OCI-M2 (cell line): ENCODE measurements at regions not wholly inside any gene's neighbourhood (a gene's known extent, or its start where the extent isn't known, plus 50 kb on each side); places are given as distances from the start of the nearest gene placed in this dataset.
"Not testable (repeated sequence)": the region's sequence is repeated elsewhere in the genome, so short reads cannot be mapped to it uniquely, and the experiment has no call there.

Source experiments
- DNase-seq: peaks from one replicate; lab custom pipeline; 2025; ENCODE audit not compliant: unreplicated experiment; lab: John Stamatoyannopoulos, UW

DNA sequence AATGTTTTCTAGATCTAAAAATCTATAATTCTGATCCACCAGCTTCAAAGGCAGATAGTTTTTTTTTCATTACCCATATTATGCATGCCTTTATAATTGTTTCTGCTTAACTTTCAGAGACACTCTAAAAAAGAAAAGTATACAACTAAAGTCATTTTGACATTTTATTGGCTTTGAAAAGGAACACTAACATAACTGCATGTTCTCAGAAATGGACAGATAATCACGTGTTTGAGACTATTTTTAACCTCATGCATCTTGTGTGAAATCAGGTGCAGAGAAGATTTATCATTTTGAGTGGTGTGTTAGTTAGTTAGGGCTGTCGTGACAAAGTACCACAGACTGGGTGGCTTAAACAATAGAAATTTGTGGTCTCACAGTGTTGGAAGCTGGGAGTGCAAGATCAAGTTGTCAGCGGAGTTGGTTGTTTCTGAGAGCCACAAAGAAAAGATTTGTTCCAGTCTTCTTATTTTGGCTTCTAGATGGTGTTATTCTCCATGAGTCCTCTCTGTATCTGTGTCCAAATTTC, 841.4 kb upstream of the LRATD1 start:
- no peak for DNase-seq

DNA sequence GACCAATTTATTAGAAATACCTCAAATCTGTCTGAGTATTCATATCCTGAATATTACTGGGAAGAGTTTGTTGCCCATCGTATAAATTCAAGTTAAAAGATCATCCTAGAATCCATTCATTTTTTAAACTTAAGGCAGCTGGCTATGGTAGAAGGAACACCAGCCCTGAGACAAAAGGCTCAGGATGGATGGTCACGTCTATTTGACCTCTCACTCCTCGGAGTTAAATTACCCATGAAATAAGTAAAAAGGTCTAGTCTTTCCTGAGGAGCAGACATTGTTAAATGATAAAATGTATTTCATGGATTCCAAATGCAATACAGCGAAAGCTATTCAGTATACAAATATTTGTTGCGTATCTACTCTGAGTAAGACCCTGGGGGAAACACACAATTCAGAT, 826.0 kb upstream of the LRATD1 start:
- no peak for DNase-seq

DNA sequence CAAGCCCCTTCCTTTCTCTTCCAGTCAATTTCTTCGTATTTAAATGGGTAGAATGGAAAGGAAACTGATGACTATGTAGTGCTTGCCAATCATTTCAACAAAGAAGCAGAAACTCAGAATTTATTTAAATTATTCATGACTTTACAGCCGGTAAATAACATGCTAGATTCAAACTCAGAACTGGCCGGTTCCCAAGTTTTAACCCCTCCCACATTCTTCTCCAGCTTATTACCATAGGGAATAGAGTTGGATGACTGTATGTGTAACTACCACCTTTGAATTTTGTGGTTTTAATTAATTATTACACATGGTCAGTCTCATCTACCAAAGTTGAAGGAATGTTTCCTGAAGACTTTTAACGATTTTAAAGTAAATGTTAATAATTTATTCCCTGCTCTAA, 819.3 kb upstream of the LRATD1 start:
- no peak for DNase-seq

DNA sequence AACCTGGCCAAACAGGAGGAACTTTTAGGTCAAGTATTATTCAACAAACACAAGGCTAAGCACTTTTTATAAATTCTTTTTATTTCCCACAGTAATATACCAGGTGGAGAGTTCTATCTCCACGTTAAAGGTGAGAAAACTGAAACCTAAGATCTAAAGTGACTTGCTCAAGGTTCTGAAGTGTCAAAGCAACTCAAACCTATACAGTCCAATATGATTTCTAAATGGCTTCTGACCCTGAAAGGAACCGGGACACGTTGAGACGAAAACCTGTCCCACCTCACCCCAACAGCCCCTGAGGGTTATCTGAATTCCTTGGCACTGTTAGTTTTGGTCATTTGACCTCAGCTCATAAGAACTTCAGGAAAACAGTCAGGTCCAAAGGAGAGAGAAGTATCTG, 814.5 kb upstream of the LRATD1 start:
- no peak for DNase-seq

DNA sequence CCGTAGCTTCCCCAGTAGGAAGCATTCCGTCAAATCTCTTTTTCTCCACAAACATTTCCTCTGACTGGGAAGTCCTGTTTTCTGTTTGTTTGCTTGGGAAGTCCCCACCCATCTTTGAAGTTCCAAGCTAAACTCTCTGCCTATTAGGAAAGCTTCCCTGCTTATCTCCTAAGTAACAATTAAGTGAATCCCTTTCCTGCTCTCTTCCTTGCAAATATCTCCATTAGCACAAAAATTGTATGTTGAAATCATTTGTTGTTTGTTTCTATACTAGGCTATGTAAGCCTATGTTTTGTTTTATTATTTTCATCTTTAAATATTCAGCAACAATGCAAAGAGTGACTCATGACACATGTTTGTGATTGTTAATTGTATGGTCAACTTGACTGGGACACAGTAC, 812.6 kb upstream of the LRATD1 start:
- no peak for DNase-seq

DNA sequence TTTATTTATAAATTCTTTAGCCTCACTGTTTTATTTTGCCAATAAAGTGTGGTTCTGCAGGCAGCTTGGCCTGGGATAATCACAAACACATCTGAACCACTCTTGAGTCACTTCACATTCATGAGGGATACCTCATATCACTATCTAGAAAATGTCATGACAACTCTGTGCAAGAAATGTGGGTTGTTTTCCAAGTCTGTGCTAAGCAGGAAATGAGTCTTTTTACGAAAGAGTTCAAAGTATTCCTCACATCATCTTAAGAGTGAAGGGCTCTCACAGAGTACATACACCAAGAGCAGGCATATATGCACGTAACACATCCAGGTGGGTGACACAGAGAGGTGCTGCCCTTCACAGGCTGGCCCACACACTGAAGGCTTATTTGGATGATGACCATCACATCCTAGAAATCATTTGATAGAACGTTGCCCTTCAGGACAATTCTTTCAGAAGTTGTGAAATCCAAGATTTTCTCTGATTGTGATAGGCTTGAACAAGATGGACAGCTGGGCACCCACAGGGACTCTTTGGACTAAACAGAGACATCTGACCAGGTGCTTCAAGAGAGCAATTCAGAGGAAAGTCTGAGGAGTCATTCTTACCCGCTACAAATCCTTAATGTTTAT, 811.1 kb upstream of the LRATD1 start:
- no peak for DNase-seq

DNA sequence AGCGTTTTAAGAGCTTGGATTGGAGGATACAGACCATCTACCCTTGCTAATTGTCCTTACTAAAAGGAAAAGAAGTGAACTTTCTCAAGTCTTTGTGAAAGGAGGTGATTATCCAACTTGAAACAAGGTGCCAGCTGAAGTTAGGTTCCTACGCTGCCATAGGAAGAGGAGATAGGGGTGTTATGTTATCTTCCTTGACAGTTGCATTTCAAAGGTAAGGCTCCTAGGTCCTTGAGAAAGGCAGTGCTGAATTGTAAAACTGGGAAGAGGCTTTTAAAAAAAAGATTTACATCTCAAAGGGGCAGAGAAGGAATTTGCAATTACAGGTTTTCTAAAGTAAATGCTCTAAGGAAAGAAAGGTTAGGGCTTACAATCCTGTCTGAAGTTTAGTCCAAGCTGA, 810.2 kb upstream of the LRATD1 start:
- no peak for DNase-seq

DNA sequence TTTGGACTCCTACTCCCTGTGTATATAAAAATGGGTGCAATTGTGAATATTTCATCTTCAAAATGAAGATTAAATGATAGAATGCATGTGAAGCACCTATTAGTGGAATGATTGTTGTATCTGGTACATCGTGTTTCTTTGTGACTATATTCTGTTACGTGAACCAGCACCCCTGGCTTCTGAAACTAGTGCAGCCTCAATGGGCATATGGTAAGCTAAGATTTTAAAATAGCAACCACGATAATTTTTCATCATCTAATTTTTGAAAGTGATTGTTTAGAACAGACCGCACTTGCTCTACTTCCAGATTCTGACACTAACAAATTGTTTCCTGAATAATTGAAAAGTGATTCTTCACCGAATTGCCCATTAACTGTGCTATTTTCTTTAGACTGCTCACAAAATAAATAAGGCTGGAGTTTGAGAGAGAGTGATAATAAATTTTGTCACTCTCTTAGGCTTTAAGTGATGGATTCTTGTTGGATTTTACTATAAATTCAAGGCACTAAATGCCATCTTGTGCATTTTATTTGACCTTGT, 806.1 kb upstream of the LRATD1 start:
- no peak for DNase-seq

DNA sequence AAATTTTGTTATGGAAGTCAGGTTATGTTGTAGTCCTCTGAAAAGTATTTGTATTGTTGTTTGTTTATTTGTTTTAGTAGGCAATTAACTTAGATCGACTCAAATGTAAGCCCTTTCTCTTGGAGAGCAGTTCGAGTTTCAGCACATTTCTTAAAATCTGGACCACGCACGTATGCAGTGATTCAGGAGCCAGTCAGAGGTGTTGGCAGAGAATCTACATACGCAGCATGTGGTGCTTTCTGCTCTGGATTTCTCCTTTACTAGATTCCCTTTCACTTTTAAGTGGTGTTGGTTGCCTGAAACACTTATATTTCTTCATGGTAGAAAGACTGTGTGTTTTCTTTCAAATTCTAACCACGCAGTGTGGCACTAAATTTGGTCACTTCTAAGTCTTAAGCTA, 773.9 kb upstream of the LRATD1 start:
- no peak for DNase-seq

DNA sequence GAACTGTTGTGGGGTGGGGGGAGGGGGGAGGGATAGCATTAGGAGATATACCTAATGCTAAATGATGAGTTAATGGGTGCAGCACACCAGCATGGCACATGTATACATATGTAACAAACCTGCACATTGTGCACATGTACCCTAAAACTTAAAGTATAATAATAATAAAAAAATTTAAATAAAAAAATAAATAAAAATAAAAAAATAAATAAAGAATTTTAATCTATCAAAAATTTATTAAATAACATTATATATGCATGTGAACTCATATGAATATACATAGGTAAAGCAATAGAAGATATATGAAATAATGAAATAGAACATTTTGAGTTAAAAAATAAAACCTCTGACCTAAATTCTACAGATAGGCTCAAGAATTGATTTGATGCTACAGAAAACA, 764.2 kb upstream of the LRATD1 start:
- DNase-seq, result not testable (repeated sequence)

DNA sequence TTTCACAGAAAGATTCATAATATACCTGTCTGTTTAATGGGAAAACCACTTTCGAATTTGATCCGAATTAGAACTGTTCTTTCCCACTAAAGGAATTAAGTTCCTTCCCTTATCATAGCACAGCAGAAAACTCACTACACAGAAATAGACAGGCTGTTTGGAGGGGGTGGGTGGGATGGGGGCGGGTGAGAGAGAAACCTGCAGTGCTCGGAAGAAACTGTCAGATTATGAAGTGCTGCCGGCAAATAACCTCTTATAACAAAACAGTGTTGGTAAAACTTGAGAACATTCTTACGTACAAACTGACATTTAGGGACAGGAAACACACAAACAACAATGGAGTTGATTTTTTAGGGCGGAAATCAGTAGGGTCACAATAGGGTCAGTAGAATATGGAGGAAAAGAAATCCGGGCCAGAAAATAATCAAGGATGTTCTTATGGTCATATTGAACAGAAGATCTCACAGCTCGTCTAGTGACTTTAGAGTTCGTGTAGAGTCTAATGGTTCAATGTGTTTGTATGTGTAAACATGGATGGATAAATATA, 756.0 kb upstream of the LRATD1 start:
- DNase-seq, result no peak

DNA sequence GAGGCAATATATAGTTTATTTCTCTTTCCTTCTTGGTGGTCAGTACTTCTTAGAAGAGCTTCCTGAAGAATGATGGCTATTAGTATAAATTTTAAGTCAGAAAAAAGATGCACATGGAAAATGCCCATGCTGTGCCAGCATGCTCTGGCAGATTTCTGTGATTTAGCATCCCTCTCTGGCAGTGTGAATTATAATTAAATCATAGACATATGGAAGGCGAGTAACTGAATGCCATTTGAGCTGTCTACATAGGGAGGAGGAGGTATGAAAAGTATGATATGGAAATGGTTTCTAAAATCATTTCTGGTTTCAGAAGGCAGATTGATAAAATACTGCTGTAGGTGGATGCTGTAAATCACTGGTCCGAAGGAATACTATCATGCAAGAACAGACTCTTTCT, 754.9 kb upstream of the LRATD1 start:
- no peak for DNase-seq

DNA sequence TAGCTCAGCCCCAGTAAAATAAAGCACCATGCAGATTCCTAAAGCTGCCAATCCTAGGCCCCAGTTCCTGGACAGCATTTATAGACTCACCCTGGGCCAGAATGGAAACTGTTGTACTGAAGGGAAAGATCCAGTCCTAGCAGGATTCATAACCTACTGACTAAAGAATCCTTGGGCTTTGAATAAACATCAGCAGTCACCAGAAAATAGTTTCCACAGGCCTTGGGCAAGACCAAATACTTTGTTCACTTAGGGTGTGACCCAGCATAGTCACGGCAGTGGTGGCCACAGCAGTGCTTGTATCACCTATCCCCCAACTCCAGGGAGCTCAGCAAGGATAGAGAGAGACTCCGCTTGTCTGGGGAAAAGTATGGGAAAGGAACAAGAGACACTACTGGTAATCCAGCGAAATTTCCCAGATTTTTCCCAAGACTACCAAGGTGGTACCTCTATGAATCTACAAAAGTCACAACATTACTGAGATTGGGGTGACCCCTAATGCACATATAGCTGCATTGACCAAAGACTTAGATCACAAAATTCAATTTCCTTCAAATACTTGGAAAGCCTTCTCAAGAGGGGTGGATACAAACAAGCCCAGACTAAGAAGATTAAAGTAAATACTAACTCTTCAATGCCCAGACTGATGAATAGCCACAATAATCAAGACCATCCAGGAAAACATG, 748.1 kb upstream of the LRATD1 start:
- DNase-seq, result no peak

DNA sequence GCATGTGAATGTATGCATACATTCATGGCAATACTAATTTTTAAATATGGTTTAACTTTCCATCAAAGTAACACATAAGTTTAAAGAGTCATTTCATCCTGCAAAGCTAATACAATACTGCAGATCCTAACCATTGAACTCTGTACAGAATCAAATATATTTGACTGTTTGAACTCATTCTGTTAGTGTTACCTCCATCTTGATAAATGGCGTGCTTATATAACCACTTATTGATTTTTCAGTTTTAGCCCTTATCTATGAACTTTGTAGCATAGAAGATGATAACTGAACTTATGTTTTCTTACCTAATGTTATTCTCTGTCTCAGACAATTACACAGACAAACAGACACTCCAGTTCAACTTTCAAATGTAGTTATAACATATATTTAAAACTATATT, 731.0 kb upstream of the LRATD1 start:
- no peak for DNase-seq

DNA sequence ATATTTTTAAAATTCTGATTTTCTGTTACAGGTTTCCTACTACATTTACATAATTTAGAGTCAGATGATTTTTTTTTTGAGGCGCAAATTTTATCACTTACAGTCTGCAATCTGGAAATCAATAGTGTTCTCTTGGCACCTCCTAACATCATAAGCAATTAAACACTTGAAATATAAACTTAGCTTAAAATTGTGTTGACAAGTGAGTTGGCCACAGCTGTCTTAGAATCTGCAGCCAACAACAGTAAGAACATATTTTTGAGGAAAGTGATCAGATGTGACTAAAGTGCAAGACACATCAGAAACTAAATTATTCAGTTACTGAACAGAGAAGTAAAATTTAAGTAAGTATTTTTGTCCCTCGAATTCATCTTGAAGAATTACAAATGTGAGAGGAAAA, 726.7 kb upstream of the LRATD1 start:
- no peak for DNase-seq

DNA sequence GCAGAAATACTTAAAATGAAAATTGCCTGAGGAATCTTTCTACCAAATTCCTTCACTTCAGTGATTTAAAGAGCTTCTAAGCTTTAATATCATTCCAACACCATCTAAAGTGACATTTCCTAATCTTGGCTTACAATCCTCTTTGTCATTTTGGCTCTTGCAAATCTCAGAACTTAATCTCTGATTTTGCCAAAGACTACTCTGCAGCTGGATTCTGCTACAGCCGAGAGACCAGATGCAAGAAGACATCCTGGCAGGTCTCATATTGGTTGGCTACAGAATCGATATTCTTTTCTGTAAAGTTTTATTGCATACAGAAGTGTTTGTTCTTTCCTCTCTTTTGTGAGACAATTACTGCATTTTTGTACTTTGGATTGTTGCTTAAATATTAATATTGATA, 716.5 kb upstream of the LRATD1 start:
- DNase-seq, result no peak

DNA sequence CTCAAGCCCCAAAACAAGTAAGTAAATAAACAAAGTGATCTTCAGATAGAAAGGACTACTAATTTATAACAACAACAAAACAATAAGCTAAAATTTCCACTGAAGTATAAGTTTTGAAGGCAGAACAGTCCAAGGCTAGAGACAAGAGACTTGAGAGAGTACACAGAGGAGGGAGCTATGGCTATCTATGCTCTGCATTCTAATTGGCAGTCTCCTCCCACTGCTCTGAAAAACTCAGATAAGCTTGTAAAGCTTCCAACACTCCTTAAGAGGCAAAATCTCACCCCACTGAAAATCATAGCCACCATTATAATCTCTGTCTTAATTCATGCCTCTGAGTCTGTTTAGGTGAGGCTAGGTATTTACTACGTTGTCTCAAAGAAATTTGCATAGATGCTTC, 714.6 kb upstream of the LRATD1 start:
- DNase-seq, result peak; percentile 10

DNA sequence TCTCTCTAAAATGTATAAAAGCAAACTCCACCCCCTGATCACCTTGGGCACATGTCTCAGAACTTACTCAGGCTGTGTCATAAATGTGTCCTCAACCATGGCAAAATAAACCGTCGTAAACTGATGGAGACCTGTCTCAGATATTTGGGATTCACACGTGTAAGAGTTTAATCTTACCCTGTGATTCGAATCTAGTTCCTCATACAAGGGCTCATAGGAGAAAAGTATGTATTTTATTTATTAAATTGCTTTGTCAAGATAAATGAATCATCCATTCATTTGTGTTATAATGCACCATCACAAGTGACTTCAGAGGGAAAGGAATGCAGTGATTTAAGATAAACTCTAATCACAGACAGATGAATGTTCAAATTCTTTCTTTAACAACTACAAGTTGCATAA, 712.5 kb upstream of the LRATD1 start:
- no peak for DNase-seq

DNA sequence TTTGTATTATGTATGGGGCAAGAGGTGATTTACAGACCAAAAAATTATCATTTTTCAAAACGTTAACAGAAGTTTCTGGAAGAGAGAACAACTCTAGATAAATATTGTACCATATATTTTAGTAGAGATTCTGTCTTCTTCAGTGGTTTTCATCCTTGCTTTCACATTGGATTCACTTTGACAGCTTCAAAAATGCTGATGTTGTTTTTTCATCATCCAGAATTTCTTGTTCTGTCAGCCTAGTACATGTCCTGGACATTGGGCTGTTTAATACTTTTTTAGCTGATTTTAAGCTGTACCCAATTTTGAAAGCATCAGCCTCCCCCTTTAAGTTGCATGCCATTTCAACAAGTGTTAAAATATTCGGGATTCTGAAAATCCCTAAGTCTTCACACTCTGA, 711.3 kb upstream of the LRATD1 start:
- no peak for DNase-seq

DNA sequence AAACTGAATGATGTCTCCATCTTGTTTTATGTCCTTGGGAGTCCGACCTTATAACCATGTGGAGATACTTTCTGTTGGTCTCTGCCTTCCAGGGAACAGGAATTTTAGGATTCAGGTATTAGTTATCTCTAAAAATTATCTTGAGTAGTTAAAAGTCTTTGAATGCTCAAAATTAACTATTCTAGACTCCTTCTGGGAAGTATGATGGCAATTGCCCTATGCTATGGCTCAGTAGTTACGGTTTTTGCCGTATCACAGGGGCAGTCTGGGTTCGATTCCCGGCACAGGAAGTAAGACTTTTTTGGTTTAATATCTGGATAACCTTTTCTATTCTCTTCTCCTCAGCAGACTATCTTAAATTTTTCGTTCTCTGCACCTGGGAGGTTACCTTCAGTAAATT, 708.7 kb upstream of the LRATD1 start:
- no peak for DNase-seq

DNA sequence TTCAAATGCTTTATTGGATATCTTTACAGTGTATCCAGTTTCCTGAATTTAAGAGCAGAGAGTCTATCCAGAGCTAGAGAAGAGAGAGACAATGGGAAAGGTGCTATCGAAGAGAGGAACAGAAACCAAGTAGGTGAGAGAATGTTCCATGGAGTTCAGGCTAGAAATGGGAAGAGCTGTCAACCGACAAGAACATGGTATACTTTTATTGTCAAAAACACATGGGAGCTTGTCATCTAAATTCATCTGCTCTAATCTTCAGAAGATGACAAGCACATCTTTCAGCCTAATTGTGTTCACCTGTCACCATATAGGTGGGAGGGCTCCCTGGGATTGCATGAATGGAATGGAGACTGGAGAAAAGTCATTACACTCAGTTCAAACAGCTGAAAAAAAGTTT, 690.4 kb upstream of the LRATD1 start:
- no peak for DNase-seq

DNA sequence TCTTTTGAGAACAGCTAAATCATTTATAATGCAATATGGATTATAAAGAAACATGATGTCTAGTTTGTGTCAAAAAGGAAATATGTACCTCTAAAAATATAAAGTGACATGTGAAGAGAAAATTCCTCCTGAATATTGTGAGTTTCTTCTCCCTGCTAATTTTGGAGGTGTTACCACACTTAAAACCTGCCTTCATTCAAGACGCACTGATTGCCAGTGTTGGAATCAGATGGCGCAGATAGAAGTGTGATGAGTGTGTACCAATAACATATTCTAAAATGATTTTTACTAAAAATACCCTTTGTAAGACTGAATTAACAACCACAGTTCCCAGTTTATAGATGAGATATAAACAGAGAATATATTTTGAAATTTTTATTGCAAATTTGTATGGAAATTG, 681.8 kb upstream of the LRATD1 start:
- no peak for DNase-seq
